D721Med (cell line): ENCODE measurements at regions not wholly inside any gene's neighbourhood (a gene's known extent, or its start where the extent isn't known, plus 50 kb on each side); places are given as distances from the start of the nearest gene placed in this dataset.

ENCODE experiments used
- DNase-seq: peaks from one replicate; pipeline ENCODE4 v3.0.0; 2011; ENCODE audit warnings: low spot score; ENCODE audit not compliant: insufficient read length
- FAIRE-seq: peaks from 2 replicates; lab custom pipeline; 2011; peaks lifted over from hg19 to GRCh38; lab: Jason Lieb, UNC
- CTCF ChIP-seq: IDR thresholded peaks from 2 replicates; pipeline ENCODE4 v1.5.1; 2012; ENCODE audit warnings: mild to moderate bottlenecking, control low read depth; ENCODE audit not compliant: insufficient read depth; ENCODE audit errors: missing control alignments

GRCh38 chr9:79929285-79929684 is 357.5 kb downstream of the TLE4 start:
- DNase-seq (no peak), FAIRE-seq (no peak)
- no peak for TF ChIP-seq CTCF

- DNase-seq: no peak
- TF ChIP-seq CTCF: no peak
- FAIRE-seq: no peak
Measured at GRCh38 chr9:79928661-79929223, 357.0 kb downstream of the TLE4 start.

GRCh38 chr9:79925326-79925725 is 353.6 kb downstream of the TLE4 start:
- FAIRE-seq: no peak
- no peak for DNase-seq
- no peak for TF ChIP-seq CTCF

- no peak for TF ChIP-seq CTCF
- DNase-seq (no peak), FAIRE-seq (no peak)
Measured at GRCh38 chr9:79924836-79925235, 353.1 kb downstream of the TLE4 start.

GRCh38 chr9:79917421-79917820 is 345.7 kb downstream of the TLE4 start:
- DNase-seq (no peak), FAIRE-seq (no peak)
- TF ChIP-seq CTCF: no peak

- DNase-seq: no peak
- TF ChIP-seq CTCF: no peak
- FAIRE-seq: no peak
Measured at GRCh38 chr9:79913867-79914266, 342.1 kb downstream of the TLE4 start.

- TF ChIP-seq CTCF: no peak
- FAIRE-seq (no peak), DNase-seq (no peak)
Measured at GRCh38 chr9:79912318-79913070, 340.7 kb downstream of the TLE4 start.
